Activated B cell treated with CpG ODN at 0.5 μM for 24 hours (primary cell): ENCODE measurements at regions not wholly inside any gene's neighbourhood (a gene's known extent, or its start where the extent isn't known, plus 50 kb on each side); places are given as distances from the start of the nearest gene placed in this dataset.

Experiments used
- ATAC-seq: fragments of 200-7000 bp; cut with Tn5 transposase; one replicate; pipeline ENCODE4 v1.10.0; 2021; ENCODE audit warnings: low read depth, mild to moderate bottlenecking, moderate library complexity
- CTCF ChIA-PET: fragments of 350-600 bp; sonication (Branson Sonifier 250); formaldehyde crosslinking; loops from one replicate; lab custom pipeline; 2021; ENCODE audit warnings: antibody characterized with exemption; lab: Charles Lee
- POLR2A ChIA-PET: fragments of 350-600 bp; sonication (Branson Sonifier 250); formaldehyde crosslinking; loops from one replicate; lab custom pipeline; 2021; ENCODE audit warnings: antibody characterized with exemption; lab: Charles Lee
- DNase-seq: peaks from one replicate; pipeline ENCODE4 v3.0.0; 2022
- H3K27ac Mint-ChIP-seq: one replicate; pipeline ENCODE4 v1.8.0; 2020; ENCODE audit warnings: mixed read lengths
- H3K27me3 Mint-ChIP-seq: one replicate; pipeline ENCODE4 v1.8.0; 2021; ENCODE audit warnings: mixed read lengths
- H3K36me3 Mint-ChIP-seq: one replicate; pipeline ENCODE4 v1.8.0; 2021; ENCODE audit warnings: low read depth, mixed read lengths
- H3K4me1 Mint-ChIP-seq: one replicate; pipeline ENCODE4 v1.8.0; 2021; ENCODE audit warnings: mixed read lengths
- H3K4me3 Mint-ChIP-seq: one replicate; pipeline ENCODE4 v1.8.0; 2020; ENCODE audit warnings: mild to moderate bottlenecking, mixed read lengths
- H3K9me3 Mint-ChIP-seq: one replicate; pipeline ENCODE4 v1.8.0; 2020; ENCODE audit warnings: mixed read lengths
- intact Hi-C: fragments of 100-400 bp; cut with micrococcal nuclease; formaldehyde crosslinking; loops from one replicate; pipeline ENCODE4 v1.15.1; 2024
- TF ChIP-seq, protein P1 (sequence below): fragments of 200-600 bp; IDR thresholded peaks from one replicate; pipeline ENCODE4 v1.8.0; 2022; ENCODE audit warnings: antibody characterized with exemption, mild to moderate bottlenecking

DNA sequence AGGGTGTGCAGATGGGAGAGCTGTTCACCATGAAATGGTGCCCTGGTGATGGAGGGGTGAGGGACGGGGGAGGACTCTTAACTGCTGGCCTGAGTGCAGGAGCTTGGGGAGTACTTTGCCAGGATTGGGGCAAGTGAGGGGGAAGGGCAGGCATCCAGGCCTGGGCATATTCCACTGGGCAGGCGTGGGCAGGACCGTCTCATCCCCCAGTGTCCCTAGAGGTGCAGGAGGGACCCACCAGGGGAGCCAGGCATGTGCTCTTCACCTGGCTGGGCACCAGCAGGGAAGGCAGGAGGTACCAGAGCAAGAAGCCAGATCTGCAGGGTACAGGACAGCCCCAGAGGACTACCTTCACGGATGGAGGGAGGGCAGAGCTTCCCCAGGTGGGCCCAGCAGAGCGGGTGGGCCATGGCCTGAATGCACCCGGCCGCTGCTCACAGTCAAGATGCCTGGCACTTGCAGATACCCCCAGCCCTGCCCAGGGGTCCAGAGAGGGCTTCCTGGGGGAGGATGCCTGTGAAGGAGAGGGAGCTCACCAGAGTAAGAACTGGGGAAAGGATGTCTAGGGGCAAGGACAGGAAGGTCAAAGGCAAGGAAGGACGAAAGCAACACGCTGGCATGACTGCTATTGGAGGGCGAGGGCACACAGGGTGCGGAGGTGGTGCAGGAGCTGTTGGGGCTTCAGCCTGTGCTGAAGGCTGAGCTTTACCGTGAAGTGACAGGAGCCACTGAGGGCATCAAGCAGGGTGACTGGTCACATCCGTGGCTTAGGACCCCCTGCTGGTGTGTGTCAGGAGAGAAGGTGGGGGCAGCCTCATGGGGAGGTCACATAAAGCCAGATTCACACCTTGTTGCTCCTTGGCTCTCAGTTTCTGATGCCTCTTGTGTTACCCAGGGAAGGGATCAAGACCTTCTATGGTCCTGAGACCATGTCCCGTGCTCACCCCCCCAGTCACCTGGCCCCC lies 68.2 kb upstream of the NKX1-1 start:
- TF ChIP-seq, protein P1, sequence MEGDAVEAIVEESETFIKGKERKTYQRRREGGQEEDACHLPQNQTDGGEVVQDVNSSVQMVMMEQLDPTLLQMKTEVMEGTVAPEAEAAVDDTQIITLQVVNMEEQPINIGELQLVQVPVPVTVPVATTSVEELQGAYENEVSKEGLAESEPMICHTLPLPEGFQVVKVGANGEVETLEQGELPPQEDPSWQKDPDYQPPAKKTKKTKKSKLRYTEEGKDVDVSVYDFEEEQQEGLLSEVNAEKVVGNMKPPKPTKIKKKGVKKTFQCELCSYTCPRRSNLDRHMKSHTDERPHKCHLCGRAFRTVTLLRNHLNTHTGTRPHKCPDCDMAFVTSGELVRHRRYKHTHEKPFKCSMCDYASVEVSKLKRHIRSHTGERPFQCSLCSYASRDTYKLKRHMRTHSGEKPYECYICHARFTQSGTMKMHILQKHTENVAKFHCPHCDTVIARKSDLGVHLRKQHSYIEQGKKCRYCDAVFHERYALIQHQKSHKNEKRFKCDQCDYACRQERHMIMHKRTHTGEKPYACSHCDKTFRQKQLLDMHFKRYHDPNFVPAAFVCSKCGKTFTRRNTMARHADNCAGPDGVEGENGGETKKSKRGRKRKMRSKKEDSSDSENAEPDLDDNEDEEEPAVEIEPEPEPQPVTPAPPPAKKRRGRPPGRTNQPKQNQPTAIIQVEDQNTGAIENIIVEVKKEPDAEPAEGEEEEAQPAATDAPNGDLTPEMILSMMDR: no peak
- Mint-ChIP-seq H3K36me3 (no peaks in the 10 kb centered on the region), H3K4me3 (no peak overlapping the region), H3K4me1 (no peaks in the 10 kb centered on the region), H3K9me3 (peaks cover 1% of the 10 kb centered on the region), H3K27me3 (peaks cover 15% of the 10 kb centered on the region), H3K27ac (no peak overlapping the region)
- ATAC-seq (no peak), DNase-seq (peak; percentile 12)
- CTCF ChIA-PET: no interaction called here
- POLR2A ChIA-PET: no interaction called here
- intact Hi-C loops: no loop called here

DNA sequence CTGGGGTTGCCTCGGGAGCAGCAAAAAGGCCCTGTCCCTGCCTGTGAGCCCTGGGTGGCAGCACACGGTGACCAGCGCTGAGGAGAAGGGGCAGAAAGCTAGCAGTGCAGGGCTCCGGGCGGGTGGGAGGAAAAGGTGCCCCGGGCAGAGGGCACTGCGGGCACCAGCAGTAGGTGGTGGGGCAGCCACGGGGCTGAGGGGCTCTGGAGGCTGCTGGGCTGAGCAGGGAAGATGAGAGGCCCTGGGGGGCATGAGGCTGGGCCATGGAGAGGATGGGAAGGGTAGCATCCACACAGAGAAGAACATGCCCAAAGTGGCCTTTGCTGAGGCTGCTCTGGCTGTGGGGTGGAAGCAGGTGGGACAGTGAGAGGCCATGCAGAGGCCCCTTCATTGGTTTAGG lies 67.5 kb upstream of the NKX1-1 start:
- POLR2A ChIA-PET: no interaction called here
- intact Hi-C loops: no loop called here

DNA sequence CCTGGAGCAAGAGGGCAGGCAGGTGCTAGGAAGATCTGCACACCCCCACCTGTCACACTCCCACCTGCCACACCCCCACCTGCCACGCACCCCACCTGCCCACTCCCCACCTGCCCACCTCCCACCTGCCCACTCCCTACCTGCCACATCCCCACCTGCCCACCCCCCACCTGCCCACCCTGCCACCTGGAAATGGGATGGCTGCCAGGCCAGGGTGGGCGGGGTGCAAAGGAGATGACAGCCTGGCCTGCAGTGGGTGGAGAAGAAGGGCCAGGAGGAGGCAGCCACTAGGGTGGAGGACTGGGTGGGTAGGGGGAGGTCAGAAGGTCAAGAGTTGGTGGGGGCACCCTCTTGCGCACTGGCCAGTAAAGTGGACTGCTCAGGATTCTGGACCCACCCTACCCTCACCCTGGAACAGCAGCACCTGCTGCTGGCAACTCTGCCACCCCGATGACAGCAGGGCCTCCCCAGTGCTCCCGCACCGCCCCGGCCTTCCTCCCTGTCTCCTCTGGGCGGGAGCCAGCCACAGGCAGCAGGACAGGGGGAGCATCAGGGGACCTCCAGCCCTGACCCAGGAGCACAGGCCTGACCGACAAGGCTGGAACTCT lies 66.8 kb upstream of the NKX1-1 start:
- DNase-seq (peak; percentile 4), ATAC-seq (no peak)
- Mint-ChIP-seq H3K9me3 (peaks cover 5% of the 10 kb centered on the region), H3K4me1 (no peaks in the 10 kb centered on the region), H3K27ac (no peak overlapping the region), H3K4me3 (no peak overlapping the region), H3K36me3 (no peaks in the 10 kb centered on the region), H3K27me3 (peaks cover 15% of the 10 kb centered on the region)
- TF ChIP-seq, protein P1: no peak
- intact Hi-C loops: no loop called here
- CTCF ChIA-PET: no interaction called here
- POLR2A ChIA-PET: no interaction called here

More for the DNA sequence above, 67.5 kb upstream of the NKX1-1 start:
- Mint-ChIP-seq H3K27me3 (peaks cover 15% of the 10 kb centered on the region), H3K9me3 (no peaks in the 10 kb centered on the region), H3K4me1 (no peaks in the 10 kb centered on the region), H3K4me3 (no peak overlapping the region), H3K27ac (no peak overlapping the region), H3K36me3 (no peaks in the 10 kb centered on the region)
- CTCF ChIA-PET: no interaction called here
- ATAC-seq (no peak), DNase-seq (peak; percentile 3)
- TF ChIP-seq, protein P1: no peak

DNA sequence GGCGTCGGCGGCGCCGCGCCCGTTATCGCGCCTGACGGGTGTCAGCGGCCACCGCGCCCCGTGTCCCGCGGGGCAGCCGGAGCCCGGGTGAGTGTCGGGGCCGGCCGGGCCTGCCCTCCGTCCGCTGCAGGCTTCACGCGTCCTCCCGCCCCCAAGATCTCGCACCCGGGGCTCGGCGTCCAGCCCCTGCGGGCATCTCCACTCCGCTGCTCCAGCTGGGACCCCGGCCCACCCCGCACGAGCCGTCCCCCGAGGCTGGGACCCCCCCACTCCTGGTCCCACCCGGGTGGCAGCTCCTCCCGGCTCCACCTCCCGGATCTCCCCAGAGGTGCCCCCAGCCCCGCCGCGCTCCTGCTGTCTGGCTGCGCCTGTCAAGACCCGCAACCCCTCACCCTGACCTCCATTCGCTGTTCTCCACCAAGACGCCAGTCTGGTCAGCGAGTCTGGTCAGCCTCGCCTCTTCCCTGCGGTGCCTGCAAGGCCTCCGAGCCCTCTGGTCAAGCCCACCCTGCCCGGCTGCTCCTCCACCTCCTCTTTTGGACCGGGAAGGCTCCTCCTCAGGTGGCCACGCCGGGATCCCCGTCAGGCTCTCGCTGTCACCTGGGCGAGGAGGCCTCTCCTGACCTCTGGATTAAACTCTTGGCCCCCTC lies 66.0 kb upstream of the NKX1-1 start:
- DNase-seq (peak; percentile 7), ATAC-seq (no peak)
- Mint-ChIP-seq H3K4me3 (no peak overlapping the region), H3K9me3 (peaks cover 12% of the 10 kb centered on the region), H3K27ac (no peak overlapping the region), H3K36me3 (no peaks in the 10 kb centered on the region), H3K27me3 (peaks cover 15% of the 10 kb centered on the region), H3K4me1 (no peaks in the 10 kb centered on the region)
- TF ChIP-seq, protein P1: no peak
- ChIA-PET POLR2A (no interaction called here), CTCF (no interaction called here)
- intact Hi-C loops: no loop called here
